Endodermal cell (in vitro differentiated cells): ENCODE measurements at regions not wholly inside any gene's neighbourhood (a gene's known extent, or its start where the extent isn't known, plus 50 kb on each side); places are given as distances from the start of the nearest gene placed in this dataset.

Experiments
- DNase-seq: peaks from one replicate; pipeline ENCODE4 v3.0.0-alpha.2; 2017
- H3K27ac ChIP-seq: 2 replicates; pipeline ENCODE4 v1.5.1; 2013; ENCODE audit warnings: mild to moderate bottlenecking, low read depth, low read length, moderate library complexity
- H3K27me3 ChIP-seq: 2 replicates; pipeline ENCODE4 v1.6.1; 2013; ENCODE audit warnings: mild to moderate bottlenecking, low read length, moderate library complexity; ENCODE audit not compliant: insufficient read depth, control insufficient read depth, poor library complexity, severe bottlenecking
- H3K36me3 ChIP-seq: 2 replicates; pipeline ENCODE4 v1.7.0; 2013; ENCODE audit warnings: mild to moderate bottlenecking, low read length, moderate library complexity; ENCODE audit not compliant: control insufficient read depth, insufficient read depth
- H3K4me1 ChIP-seq: one replicate; pipeline ENCODE4 v1.7.0; 2013; ENCODE audit warnings: low read length; ENCODE audit not compliant: control insufficient read depth, insufficient read depth
- H3K4me3 ChIP-seq: 2 replicates; pipeline ENCODE4 v1.5.1; 2013; ENCODE audit warnings: mild to moderate bottlenecking, low read length, moderate library complexity
- H3K9ac ChIP-seq: 2 replicates; pipeline ENCODE4 v1.6.1; 2013; ENCODE audit warnings: mild to moderate bottlenecking, low read length, moderate library complexity; ENCODE audit not compliant: poor library complexity, severe bottlenecking; ENCODE audit errors: extremely low read depth
- H3K9me3 ChIP-seq: 2 replicates; pipeline ENCODE4 v1.6.1; 2013; ENCODE audit warnings: mild to moderate bottlenecking, low read length, moderate library complexity; ENCODE audit not compliant: control insufficient read depth
- H3K27ac Mint-ChIP-seq: 2 replicates; pipeline ENCODE4 v1.8.0; 2020; ENCODE audit warnings: mixed read lengths
- H3K27me3 Mint-ChIP-seq: 2 replicates; pipeline ENCODE4 v1.8.0; 2021; ENCODE audit warnings: mild to moderate bottlenecking, mixed read lengths; ENCODE audit not compliant: insufficient read depth
- H3K36me3 Mint-ChIP-seq: 2 replicates; pipeline ENCODE4 v1.8.0; 2020; ENCODE audit warnings: low read depth, mixed read lengths
- H3K4me1 Mint-ChIP-seq: 2 replicates; pipeline ENCODE4 v1.8.0; 2020; ENCODE audit warnings: mixed read lengths
- H3K4me3 Mint-ChIP-seq: 2 replicates; pipeline ENCODE4 v1.8.0; 2020; ENCODE audit warnings: mild to moderate bottlenecking, moderate library complexity, mixed read lengths
- H3K9me3 Mint-ChIP-seq: 2 replicates; pipeline ENCODE4 v1.8.0; 2020; ENCODE audit warnings: mild to moderate bottlenecking, mixed read lengths
- WGBS, 2 experiments: methylation state at CpG; one replicate each; pipeline versions ENCODE4 v1.1.5 to v1.1.7; 2013; ENCODE audit warnings: missing lambda C conversion rate in 2 of 2, mixed read lengths in 1 of 2; ENCODE audit not compliant: insufficient coverage in 1 of 2, insufficient read length in 1 of 2; 5-methylcytosine and 5-hydroxymethylcytosine counted together
- TF ChIP-seq, protein P1 (sequence below): fragments of 200-600 bp; sonication (generic); conservative IDR thresholded peaks from 2 replicates; pipeline ENCODE4 v1.5.0; 2021; ENCODE audit warnings: antibody characterized with exemption, mild to moderate bottlenecking

DNA sequence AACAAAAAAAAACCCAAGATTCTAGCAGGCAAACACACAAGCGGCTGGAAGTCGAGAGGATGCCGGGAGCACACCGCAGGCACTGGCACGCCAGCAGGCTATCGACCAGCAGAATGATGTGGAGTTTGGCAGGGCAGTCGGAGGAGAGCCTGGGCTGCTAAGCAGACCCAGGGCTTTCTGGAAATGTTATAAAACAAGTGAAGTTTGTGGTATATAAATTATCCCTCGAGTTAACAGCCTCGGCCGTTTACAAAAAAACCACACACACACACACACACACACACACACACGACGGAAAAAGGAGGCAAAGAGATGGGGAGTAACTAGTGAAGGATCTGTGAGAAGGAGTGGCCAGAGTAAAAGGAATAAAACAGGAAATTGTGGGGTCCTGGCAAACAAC, 87.2 kb upstream of the IVNS1ABP start:
- Histone ChIP-seq H3K9me3 (no peaks in the 10 kb centered on the region), H3K4me3 (no peak overlapping the region), H3K27ac (no peak overlapping the region), H3K36me3 (no peaks in the 10 kb centered on the region), H3K9ac (no peak overlapping the region), H3K4me1 (peaks cover 2% of the 10 kb centered on the region), H3K27me3 (no peaks in the 10 kb centered on the region)
- H3K36me3 Mint-ChIP-seq: no peaks in the 10 kb centered on the region
- DNase-seq: no peak
- peaks cover 21% of the 10 kb centered on the region for H3K4me1 Mint-ChIP-seq
- TF ChIP-seq, protein P1, sequence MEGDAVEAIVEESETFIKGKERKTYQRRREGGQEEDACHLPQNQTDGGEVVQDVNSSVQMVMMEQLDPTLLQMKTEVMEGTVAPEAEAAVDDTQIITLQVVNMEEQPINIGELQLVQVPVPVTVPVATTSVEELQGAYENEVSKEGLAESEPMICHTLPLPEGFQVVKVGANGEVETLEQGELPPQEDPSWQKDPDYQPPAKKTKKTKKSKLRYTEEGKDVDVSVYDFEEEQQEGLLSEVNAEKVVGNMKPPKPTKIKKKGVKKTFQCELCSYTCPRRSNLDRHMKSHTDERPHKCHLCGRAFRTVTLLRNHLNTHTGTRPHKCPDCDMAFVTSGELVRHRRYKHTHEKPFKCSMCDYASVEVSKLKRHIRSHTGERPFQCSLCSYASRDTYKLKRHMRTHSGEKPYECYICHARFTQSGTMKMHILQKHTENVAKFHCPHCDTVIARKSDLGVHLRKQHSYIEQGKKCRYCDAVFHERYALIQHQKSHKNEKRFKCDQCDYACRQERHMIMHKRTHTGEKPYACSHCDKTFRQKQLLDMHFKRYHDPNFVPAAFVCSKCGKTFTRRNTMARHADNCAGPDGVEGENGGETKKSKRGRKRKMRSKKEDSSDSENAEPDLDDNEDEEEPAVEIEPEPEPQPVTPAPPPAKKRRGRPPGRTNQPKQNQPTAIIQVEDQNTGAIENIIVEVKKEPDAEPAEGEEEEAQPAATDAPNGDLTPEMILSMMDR: no peak
- H3K27ac Mint-ChIP-seq: no peak overlapping the region
- 92 to 93% methylated on average over 3 to 8 of the region's 12 CpGs for WGBS, 2 experiments
- H3K4me3 Mint-ChIP-seq: no peak overlapping the region
- no peaks in the 10 kb centered on the region for H3K27me3 Mint-ChIP-seq
- H3K9me3 Mint-ChIP-seq: peaks cover 12% of the 10 kb centered on the region

DNA sequence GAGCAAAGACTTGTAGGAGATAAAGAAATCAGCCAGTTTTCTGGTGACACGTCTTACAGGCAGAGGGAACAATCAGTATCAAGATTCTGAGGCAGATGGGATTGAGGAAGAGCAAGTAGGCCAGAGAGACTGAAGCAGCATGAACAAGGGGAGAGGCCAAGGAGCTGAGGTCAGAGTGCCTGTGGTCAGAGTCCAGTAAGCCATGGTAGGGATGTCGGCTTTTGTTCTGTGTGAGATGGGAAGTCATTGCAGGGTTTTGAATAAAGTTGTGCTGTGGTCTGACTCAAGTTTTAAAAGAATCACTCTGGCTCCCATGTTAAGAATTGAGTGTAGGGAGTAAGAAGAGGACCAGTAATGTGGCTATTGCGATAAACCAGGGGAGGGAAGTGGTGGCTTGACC, 85.9 kb upstream of the IVNS1ABP start:
- WGBS, 2 experiments: 77 to 96% methylated on average over 2 to 3 of the region's 3 CpGs

DNA sequence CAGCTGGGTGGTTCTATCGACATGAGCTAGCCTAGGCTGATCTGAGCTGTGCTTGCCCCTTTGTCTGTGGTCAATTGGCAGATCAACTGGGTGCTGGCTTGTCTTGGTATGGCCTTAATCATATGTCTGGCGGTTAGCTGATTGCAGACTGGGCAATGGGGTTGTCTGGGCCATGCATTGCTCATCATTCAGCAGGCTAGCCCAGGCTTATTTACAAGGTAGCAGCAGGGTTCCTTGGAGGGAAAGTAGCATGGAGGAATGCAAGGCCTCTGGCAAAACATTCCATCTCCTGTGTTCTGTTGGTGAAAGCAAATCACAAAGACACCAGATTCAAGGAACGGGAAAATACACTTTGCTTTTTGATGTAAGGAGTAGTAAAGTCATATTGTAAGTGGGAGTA, 84.0 kb upstream of the IVNS1ABP start:
- Histone ChIP-seq H3K4me1 (peaks cover 2% of the 10 kb centered on the region), H3K27ac (peak overlapping the region; percentile 80), H3K27me3 (no peaks in the 10 kb centered on the region), H3K4me3 (no peak overlapping the region), H3K9me3 (no peaks in the 10 kb centered on the region), H3K36me3 (no peaks in the 10 kb centered on the region), H3K9ac (no peak overlapping the region)
- 43 to 70% methylated on average over 1 to 3 of the region's 3 CpGs for WGBS, 2 experiments
- peaks cover 24% of the 10 kb centered on the region for H3K4me1 Mint-ChIP-seq
- no peaks in the 10 kb centered on the region for H3K9me3 Mint-ChIP-seq
- no peaks in the 10 kb centered on the region for H3K27me3 Mint-ChIP-seq
- H3K4me3 Mint-ChIP-seq: no peak overlapping the region
- TF ChIP-seq, protein P1: no peak
- H3K36me3 Mint-ChIP-seq: no peaks in the 10 kb centered on the region
- peak; percentile 83 for DNase-seq
- H3K27ac Mint-ChIP-seq: peak overlapping the region; percentile 84

More for the DNA sequence above, 85.9 kb upstream of the IVNS1ABP start:
- H3K9me3 Mint-ChIP-seq: peaks cover 11% of the 10 kb centered on the region
- H3K36me3 Mint-ChIP-seq: no peaks in the 10 kb centered on the region
- DNase-seq: no peak
- no peaks in the 10 kb centered on the region for H3K36me3 ChIP-seq
- peaks cover 24% of the 10 kb centered on the region for H3K4me1 Mint-ChIP-seq
- no peak overlapping the region for H3K9ac ChIP-seq
- TF ChIP-seq, protein P1: no peak
- H3K4me3 Mint-ChIP-seq: no peak overlapping the region
- no peaks in the 10 kb centered on the region for H3K27me3 ChIP-seq
- no peaks in the 10 kb centered on the region for H3K9me3 ChIP-seq
- no peak overlapping the region for H3K27ac Mint-ChIP-seq
- no peaks in the 10 kb centered on the region for H3K27me3 Mint-ChIP-seq
- no peak overlapping the region for H3K4me3 ChIP-seq
- H3K4me1 ChIP-seq: peaks cover 2% of the 10 kb centered on the region
- peak overlapping the region; percentile 40 for H3K27ac ChIP-seq
